Neural crest cell (in vitro differentiated cells): ENCODE measurements at regions not wholly inside any gene's neighbourhood (a gene's known extent, or its start where the extent isn't known, plus 50 kb on each side); places are given as distances from the start of the nearest gene placed in this dataset.

Experiments
- DNase-seq: peaks from one replicate; pipeline ENCODE4 v3.0.0; 2021; ENCODE audit warnings: low read depth, mixed read lengths, low spot score
- H3K27ac Mint-ChIP-seq: one replicate; pipeline ENCODE4 v1.8.0; 2021; ENCODE audit warnings: mild to moderate bottlenecking, mixed read lengths; ENCODE audit not compliant: unreplicated experiment
- H3K27me3 Mint-ChIP-seq: 2 replicates; pipeline ENCODE4 v1.8.0; 2021; ENCODE audit warnings: low read depth, mild to moderate bottlenecking, mixed read lengths
- H3K36me3 Mint-ChIP-seq: 2 replicates; pipeline ENCODE4 v1.8.0; 2021; ENCODE audit warnings: low read depth, mild to moderate bottlenecking, mixed read lengths
- H3K4me1 Mint-ChIP-seq: 2 replicates; pipeline ENCODE4 v1.8.0; 2021; ENCODE audit warnings: mixed read lengths
- H3K4me3 Mint-ChIP-seq: one replicate; pipeline ENCODE4 v1.8.0; 2021; ENCODE audit warnings: mild to moderate bottlenecking, mixed read lengths
- H3K9me3 Mint-ChIP-seq: 2 replicates; pipeline ENCODE4 v1.8.0; 2021; ENCODE audit warnings: mixed read lengths
- CTCF ChIP-seq: fragments of 200-600 bp; sonication (generic); conservative IDR thresholded peaks from 2 replicates; pipeline ENCODE4 v1.5.0; 2021; ENCODE audit warnings: antibody characterized with exemption, mild to moderate bottlenecking

- peaks cover 52% of the 10 kb centered on the region for H3K4me1 Mint-ChIP-seq
- H3K36me3 Mint-ChIP-seq: peaks cover 6% of the 10 kb centered on the region
- peaks cover 7% of the 10 kb centered on the region for H3K9me3 Mint-ChIP-seq
- no peaks in the 10 kb centered on the region for H3K27me3 Mint-ChIP-seq
- DNase-seq: no peak
- H3K27ac Mint-ChIP-seq: no peak overlapping the region
- TF ChIP-seq CTCF: no peak
- no peak overlapping the region for H3K4me3 Mint-ChIP-seq
Observed at GRCh38 chr3:177603148-177603603, 405.9 kb upstream of the TBL1XR1 start.

GRCh38 chr3:177604181-177604580, 406.9 kb upstream of the TBL1XR1 start:
- Mint-ChIP-seq H3K9me3 (peaks cover 7% of the 10 kb centered on the region), H3K36me3 (peaks cover 6% of the 10 kb centered on the region), H3K4me1 (peaks cover 42% of the 10 kb centered on the region), H3K4me3 (no peak overlapping the region), H3K27ac (no peak overlapping the region), H3K27me3 (no peaks in the 10 kb centered on the region)
- TF ChIP-seq CTCF: no peak
- no peak for DNase-seq

GRCh38 chr3:177606891-177607290, 409.6 kb upstream of the TBL1XR1 start:
- peaks cover 53% of the 10 kb centered on the region for H3K4me1 Mint-ChIP-seq
- H3K27ac Mint-ChIP-seq: no peak overlapping the region
- H3K36me3 Mint-ChIP-seq: peaks cover 6% of the 10 kb centered on the region
- H3K4me3 Mint-ChIP-seq: no peak overlapping the region
- no peak for TF ChIP-seq CTCF
- H3K27me3 Mint-ChIP-seq: no peaks in the 10 kb centered on the region
- no peak for DNase-seq
- H3K9me3 Mint-ChIP-seq: peaks cover 7% of the 10 kb centered on the region

GRCh38 chr3:177607589-177607988, 410.3 kb upstream of the TBL1XR1 start:
- Mint-ChIP-seq H3K27me3 (no peaks in the 10 kb centered on the region), H3K27ac (peak overlapping the region; percentile 37), H3K4me3 (no peak overlapping the region), H3K9me3 (peaks cover 7% of the 10 kb centered on the region), H3K4me1 (peaks cover 50% of the 10 kb centered on the region), H3K36me3 (peaks cover 6% of the 10 kb centered on the region)
- TF ChIP-seq CTCF: no peak
- no peak for DNase-seq

GRCh38 chr3:177608443-177608842, 411.2 kb upstream of the TBL1XR1 start:
- no peak for TF ChIP-seq CTCF
- Mint-ChIP-seq H3K27ac (no peak overlapping the region), H3K9me3 (peaks cover 7% of the 10 kb centered on the region), H3K4me3 (no peak overlapping the region), H3K4me1 (peaks cover 45% of the 10 kb centered on the region), H3K27me3 (no peaks in the 10 kb centered on the region), H3K36me3 (peaks cover 6% of the 10 kb centered on the region)
- no peak for DNase-seq

GRCh38 chr3:177609613-177610012, 412.3 kb upstream of the TBL1XR1 start:
- Mint-ChIP-seq H3K4me1 (peaks cover 42% of the 10 kb centered on the region), H3K27ac (no peak overlapping the region), H3K4me3 (no peak overlapping the region)

More at GRCh38 chr3:177609613-177610012, 412.3 kb upstream of the TBL1XR1 start:
- Mint-ChIP-seq H3K27me3 (no peaks in the 10 kb centered on the region), H3K9me3 (peaks cover 7% of the 10 kb centered on the region), H3K36me3 (peaks cover 6% of the 10 kb centered on the region)
- no peak for TF ChIP-seq CTCF
- DNase-seq: no peak
